ENCODE measurements at regions not wholly inside any gene's neighbourhood (a gene's known extent, or its start where the extent isn't known, plus 50 kb on each side); places are given as distances from the start of the nearest gene placed in this dataset.

GRCh38 chr12:31850268-31850667, 108.9 kb upstream of the RESF1 start:
- Histone ChIP-seq H3K4me1 (ENCODE audit: control insufficient read depth, insufficient read depth, low read length, poor library complexity, severe bottlenecking) (no peaks in the 10 kb centered on the region), H3K4me3 (ENCODE audit: insufficient read depth, low read depth, low read length, poor library complexity, severe bottlenecking) (no peak overlapping the region), H3K27ac (ENCODE audit: insufficient read depth, low read length, poor library complexity, severe bottlenecking) (no peak overlapping the region), H3K27me3 (replicated peaks; ENCODE audit: control insufficient read depth, insufficient read depth, low read length, poor library complexity, severe bottlenecking) (no peaks in the 10 kb centered on the region), H3K36me3 (ENCODE audit: control insufficient read depth, insufficient read depth, low read length) (no peaks in the 10 kb centered on the region), H3K9me3 (ENCODE audit: control insufficient read depth, low read length) (no peaks in the 10 kb centered on the region)
- no peak for DNase-seq

- no peaks in the 10 kb centered on the region for H3K4me1 ChIP-seq (ENCODE audit: control insufficient read depth, insufficient read depth, low read length, poor library complexity, severe bottlenecking)
- H3K27me3 ChIP-seq (replicated peaks; ENCODE audit: control insufficient read depth, insufficient read depth, low read length, poor library complexity, severe bottlenecking) = no peaks in the 10 kb centered on the region
- no peak for DNase-seq
- no peaks in the 10 kb centered on the region for H3K36me3 ChIP-seq (ENCODE audit: control insufficient read depth, insufficient read depth, low read length)
- no peak overlapping the region for H3K4me3 ChIP-seq (ENCODE audit: insufficient read depth, low read depth, low read length, poor library complexity, severe bottlenecking)
- no peak overlapping the region for H3K27ac ChIP-seq (ENCODE audit: insufficient read depth, low read length, poor library complexity, severe bottlenecking)
- H3K9me3 ChIP-seq (ENCODE audit: control insufficient read depth, low read length) = no peaks in the 10 kb centered on the region
Measured at GRCh38 chr12:31849090-31849687, 110.0 kb upstream of the RESF1 start.

- no peak overlapping the region for H3K4me3 ChIP-seq (ENCODE audit: insufficient read depth, low read depth, low read length, poor library complexity, severe bottlenecking)
- no peaks in the 10 kb centered on the region for H3K4me1 ChIP-seq (ENCODE audit: control insufficient read depth, insufficient read depth, low read length, poor library complexity, severe bottlenecking)
- H3K27ac ChIP-seq (ENCODE audit: insufficient read depth, low read length, poor library complexity, severe bottlenecking) = no peak overlapping the region
- no peaks in the 10 kb centered on the region for H3K36me3 ChIP-seq (ENCODE audit: control insufficient read depth, insufficient read depth, low read length)
- DNase-seq = no peak
- no peaks in the 10 kb centered on the region for H3K27me3 ChIP-seq (replicated peaks; ENCODE audit: control insufficient read depth, insufficient read depth, low read length, poor library complexity, severe bottlenecking)
- H3K9me3 ChIP-seq (ENCODE audit: control insufficient read depth, low read length) = no peaks in the 10 kb centered on the region
Measured at GRCh38 chr12:31846405-31846804, 112.8 kb upstream of the RESF1 start.

GRCh38 chr12:31845613-31846322, 113.4 kb upstream of the RESF1 start:
- no peaks in the 10 kb centered on the region for H3K9me3 ChIP-seq (ENCODE audit: control insufficient read depth, low read length)
- H3K4me1 ChIP-seq (ENCODE audit: control insufficient read depth, insufficient read depth, low read length, poor library complexity, severe bottlenecking) = no peaks in the 10 kb centered on the region
- no peak overlapping the region for H3K4me3 ChIP-seq (ENCODE audit: insufficient read depth, low read depth, low read length, poor library complexity, severe bottlenecking)
- H3K27ac ChIP-seq (ENCODE audit: insufficient read depth, low read length, poor library complexity, severe bottlenecking) = no peak overlapping the region
- H3K36me3 ChIP-seq (ENCODE audit: control insufficient read depth, insufficient read depth, low read length) = no peaks in the 10 kb centered on the region
- no peaks in the 10 kb centered on the region for H3K27me3 ChIP-seq (replicated peaks; ENCODE audit: control insufficient read depth, insufficient read depth, low read length, poor library complexity, severe bottlenecking)
- DNase-seq = no peak

- no peaks in the 10 kb centered on the region for H3K9me3 ChIP-seq (ENCODE audit: control insufficient read depth, low read length)
- no peak for DNase-seq
- H3K4me3 ChIP-seq (ENCODE audit: insufficient read depth, low read depth, low read length, poor library complexity, severe bottlenecking) = no peak overlapping the region
- no peaks in the 10 kb centered on the region for H3K27me3 ChIP-seq (replicated peaks; ENCODE audit: control insufficient read depth, insufficient read depth, low read length, poor library complexity, severe bottlenecking)
- H3K36me3 ChIP-seq (ENCODE audit: control insufficient read depth, insufficient read depth, low read length) = no peaks in the 10 kb centered on the region
- H3K27ac ChIP-seq (ENCODE audit: insufficient read depth, low read length, poor library complexity, severe bottlenecking) = no peak overlapping the region
- H3K4me1 ChIP-seq (ENCODE audit: control insufficient read depth, insufficient read depth, low read length, poor library complexity, severe bottlenecking) = no peaks in the 10 kb centered on the region
Measured at GRCh38 chr12:31843398-31844095, 114.7 kb upstream of the AMN1 start.

GRCh38 chr12:31837913-31838312, 109.1 kb upstream of the AMN1 start:
- no peak for DNase-seq
- H3K4me3 ChIP-seq (ENCODE audit: insufficient read depth, low read depth, low read length, poor library complexity, severe bottlenecking) = no peak overlapping the region
- H3K27ac ChIP-seq (ENCODE audit: insufficient read depth, low read length, poor library complexity, severe bottlenecking) = no peak overlapping the region
- H3K4me1 ChIP-seq (ENCODE audit: control insufficient read depth, insufficient read depth, low read length, poor library complexity, severe bottlenecking) = peaks cover 2% of the 10 kb centered on the region
- H3K9me3 ChIP-seq (ENCODE audit: control insufficient read depth, low read length) = no peaks in the 10 kb centered on the region
- H3K36me3 ChIP-seq (ENCODE audit: control insufficient read depth, insufficient read depth, low read length) = no peaks in the 10 kb centered on the region
- no peaks in the 10 kb centered on the region for H3K27me3 ChIP-seq (replicated peaks; ENCODE audit: control insufficient read depth, insufficient read depth, low read length, poor library complexity, severe bottlenecking)

GRCh38 chr12:31835276-31835882, 106.6 kb upstream of the AMN1 start:
- no peak for DNase-seq
- H3K36me3 ChIP-seq (ENCODE audit: control insufficient read depth, insufficient read depth, low read length) = no peaks in the 10 kb centered on the region

DNA sequence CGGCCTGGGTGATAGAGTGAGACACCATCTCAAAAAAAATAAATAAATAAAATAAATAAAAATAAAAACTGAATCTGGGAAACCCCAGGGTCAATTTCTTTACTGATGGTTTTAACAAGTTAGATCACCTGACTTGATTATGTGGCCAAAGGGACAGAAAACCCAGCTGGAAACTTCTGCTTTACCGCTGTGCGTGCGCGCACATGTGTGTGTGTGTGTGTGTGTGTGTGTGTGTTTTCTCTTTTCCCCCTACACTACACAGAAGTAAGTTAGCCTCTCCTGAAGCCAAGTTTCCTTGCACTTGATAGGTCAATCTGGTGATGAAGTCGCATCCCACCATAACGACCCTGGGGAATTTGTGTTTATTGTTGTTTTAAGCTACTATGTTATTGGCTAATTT, 105.3 kb upstream of the AMN1 start:
- Histone ChIP-seq H3K4me3 (ENCODE audit: insufficient read depth, low read depth, low read length, poor library complexity, severe bottlenecking) (no peak overlapping the region), H3K27ac (ENCODE audit: insufficient read depth, low read length, poor library complexity, severe bottlenecking) (no peak overlapping the region), H3K9me3 (ENCODE audit: control insufficient read depth, low read length) (no peaks in the 10 kb centered on the region), H3K4me1 (ENCODE audit: control insufficient read depth, insufficient read depth, low read length, poor library complexity, severe bottlenecking) (peaks cover 17% of the 10 kb centered on the region), H3K27me3 (replicated peaks; ENCODE audit: control insufficient read depth, insufficient read depth, low read length, poor library complexity, severe bottlenecking) (no peaks in the 10 kb centered on the region), H3K36me3 (ENCODE audit: control insufficient read depth, insufficient read depth, low read length) (no peaks in the 10 kb centered on the region)
- DNase-seq = no peak

More at GRCh38 chr12:31835276-31835882, 106.6 kb upstream of the AMN1 start:
- H3K4me3 ChIP-seq (ENCODE audit: insufficient read depth, low read depth, low read length, poor library complexity, severe bottlenecking) = no peak overlapping the region
- no peak overlapping the region for H3K27ac ChIP-seq (ENCODE audit: insufficient read depth, low read length, poor library complexity, severe bottlenecking)
- H3K4me1 ChIP-seq (ENCODE audit: control insufficient read depth, insufficient read depth, low read length, poor library complexity, severe bottlenecking) = peaks cover 17% of the 10 kb centered on the region
- H3K9me3 ChIP-seq (ENCODE audit: control insufficient read depth, low read length) = no peaks in the 10 kb centered on the region
- H3K27me3 ChIP-seq (replicated peaks; ENCODE audit: control insufficient read depth, insufficient read depth, low read length, poor library complexity, severe bottlenecking) = no peaks in the 10 kb centered on the region

GRCh38 chr12:31832740-31833729, 104.2 kb upstream of the AMN1 start:
- Histone ChIP-seq H3K9me3 (ENCODE audit: control insufficient read depth, low read length) (no peaks in the 10 kb centered on the region), H3K4me1 (ENCODE audit: control insufficient read depth, insufficient read depth, low read length, poor library complexity, severe bottlenecking) (peaks cover 18% of the 10 kb centered on the region), H3K4me3 (ENCODE audit: insufficient read depth, low read depth, low read length, poor library complexity, severe bottlenecking) (no peak overlapping the region), H3K36me3 (ENCODE audit: control insufficient read depth, insufficient read depth, low read length) (no peaks in the 10 kb centered on the region), H3K27ac (ENCODE audit: insufficient read depth, low read length, poor library complexity, severe bottlenecking) (peak overlapping the region; percentile 27), H3K27me3 (replicated peaks; ENCODE audit: control insufficient read depth, insufficient read depth, low read length, poor library complexity, severe bottlenecking) (no peaks in the 10 kb centered on the region)
- peak in 2 of 3 donors; percentile 1 to 9 for DNase-seq
